ENCODE measurements at regions not wholly inside any gene's neighbourhood (a gene's known extent, or its start where the extent isn't known, plus 50 kb on each side); places are given as distances from the start of the nearest gene placed in this dataset.

GRCh38 chr4:57676394-57676793 is 566.2 kb upstream of the IGFBP7 start:
- TF ChIP-seq CTCF (IDR thresholded peaks at IDR 0.05; ENCODE audit: low read length) (no peak), EZH2 (IDR thresholded peaks at IDR 0.05; ENCODE audit: borderline replicate concordance, low read length) (no peak)

Data from OCI-LY1 (cell line).